ENCODE measurements at regions not wholly inside any gene's neighbourhood (a gene's known extent, or its start where the extent isn't known, plus 50 kb on each side); places are given as distances from the start of the nearest gene placed in this dataset.

GRCh38 chr3:144112036-144112435, 140.4 kb downstream of the DIPK2A start:
- H3K27ac ChIP-seq, result peak overlapping the region; percentile 60 to 66
- intact Hi-C loops (cut with DNase I; ENCODE audit: low total_unique reads), result no loop called here
- no peaks in the 10 kb centered on the region for H3K36me3 ChIP-seq
- H3K9me3 ChIP-seq, result no peaks in the 10 kb centered on the region
- peak overlapping the region in 1 of 3 donors; percentile 40 for H3K4me3 ChIP-seq
- no peaks in the 10 kb centered on the region for H3K27me3 ChIP-seq
- TF ChIP-seq POLR2A (IDR thresholded peaks at IDR 0.05), result no peak
- TF ChIP-seq CTCF (IDR thresholded peaks at IDR 0.05), result no peak
- TF ChIP-seq POLR2AphosphoS5 (IDR thresholded peaks at IDR 0.05), result no peak
- peak; percentile 56 to 77 for DNase-seq (ENCODE audit: low spot score in 2 of 2)
- H3K4me1 ChIP-seq, result peaks cover 0 to 4% of the 10 kb centered on the region in 2 donors

GRCh38 chr3:144112437-144112836, 140.8 kb downstream of the DIPK2A start:
- Histone ChIP-seq H3K27ac (peak overlapping the region; percentile 60 to 66), H3K27me3 (no peaks in the 10 kb centered on the region), H3K9me3 (no peaks in the 10 kb centered on the region), H3K4me3 (peak overlapping the region in 1 of 3 donors; percentile 40), H3K4me1 (peaks cover 0 to 4% of the 10 kb centered on the region in 2 donors), H3K36me3 (no peaks in the 10 kb centered on the region)
- TF ChIP-seq POLR2AphosphoS5 (IDR thresholded peaks at IDR 0.05) (no peak), POLR2A (IDR thresholded peaks at IDR 0.05) (no peak), CTCF (IDR thresholded peaks at IDR 0.05) (no peak)
- DNase-seq (ENCODE audit: low spot score in 2 of 2), result peak in 1 of 2 donors; percentile 52
- intact Hi-C loops (cut with DNase I; ENCODE audit: low total_unique reads), result no loop called here

GRCh38 chr3:144114767-144115166, 143.1 kb downstream of the DIPK2A start:
- intact Hi-C loops (cut with DNase I; ENCODE audit: low total_unique reads), result loop anchor here (5.0 kb wide), 1 partner anchor 168 kb away; no protein-coding TSS in a partner anchor
- DNase-seq (ENCODE audit: low spot score in 2 of 2), result no peak
- Histone ChIP-seq H3K9me3 (no peaks in the 10 kb centered on the region), H3K4me1 (peaks cover 0 to 4% of the 10 kb centered on the region in 2 donors), H3K27ac (no peak overlapping the region), H3K27me3 (no peaks in the 10 kb centered on the region), H3K36me3 (no peaks in the 10 kb centered on the region), H3K4me3 (no peak overlapping the region)
- TF ChIP-seq POLR2A (IDR thresholded peaks at IDR 0.05) (no peak), POLR2AphosphoS5 (IDR thresholded peaks at IDR 0.05) (no peak), CTCF (IDR thresholded peaks at IDR 0.05) (no peak)

- Histone ChIP-seq H3K9me3 (no peaks in the 10 kb centered on the region), H3K36me3 (no peaks in the 10 kb centered on the region), H3K4me1 (no peaks in the 10 kb centered on the region), H3K4me3 (no peak overlapping the region), H3K27me3 (no peaks in the 10 kb centered on the region), H3K27ac (no peak overlapping the region)
- TF ChIP-seq CTCF (IDR thresholded peaks at IDR 0.05), result no peak
- TF ChIP-seq POLR2AphosphoS5 (IDR thresholded peaks at IDR 0.05), result no peak
- no peak for TF ChIP-seq POLR2A (IDR thresholded peaks at IDR 0.05)
- no peak for DNase-seq (ENCODE audit: low spot score in 2 of 2)
- intact Hi-C loops (cut with DNase I; ENCODE audit: low total_unique reads), result loop anchor here (5.0 kb wide), 1 partner anchor 163 kb away; no protein-coding TSS in a partner anchor
These were observed 148.0 kb downstream of the DIPK2A start for GRCh38 chr3:144119633-144120032.

- no peak for DNase-seq (ENCODE audit: low spot score in 2 of 2)
- no peak overlapping the region for H3K4me3 ChIP-seq
- TF ChIP-seq CTCF (IDR thresholded peaks at IDR 0.05) (no peak), POLR2AphosphoS5 (IDR thresholded peaks at IDR 0.05) (no peak), POLR2A (IDR thresholded peaks at IDR 0.05) (no peak)
- no peaks in the 10 kb centered on the region for H3K27me3 ChIP-seq
- no peaks in the 10 kb centered on the region for H3K36me3 ChIP-seq
- H3K9me3 ChIP-seq, result peaks cover 0 to 3% of the 10 kb centered on the region in 2 donors
- no peak overlapping the region for H3K27ac ChIP-seq
- intact Hi-C loops (cut with DNase I; ENCODE audit: low total_unique reads), result no loop called here
- no peaks in the 10 kb centered on the region for H3K4me1 ChIP-seq
These were observed 150.0 kb downstream of the DIPK2A start for GRCh38 chr3:144121661-144122060.

Measured in breast epithelium (tissue), 4 donors.